Medulla oblongata (tissue), 1 donor: ENCODE measurements at regions not wholly inside any gene's neighbourhood (a gene's known extent, or its start where the extent isn't known, plus 50 kb on each side); places are given as distances from the start of the nearest gene placed in this dataset.

ENCODE experiments used
- DNase-seq: peaks from one replicate; pipeline ENCODE4 v3.0.0-alpha.2; 2015; ENCODE audit errors: extremely low spot score

DNA sequence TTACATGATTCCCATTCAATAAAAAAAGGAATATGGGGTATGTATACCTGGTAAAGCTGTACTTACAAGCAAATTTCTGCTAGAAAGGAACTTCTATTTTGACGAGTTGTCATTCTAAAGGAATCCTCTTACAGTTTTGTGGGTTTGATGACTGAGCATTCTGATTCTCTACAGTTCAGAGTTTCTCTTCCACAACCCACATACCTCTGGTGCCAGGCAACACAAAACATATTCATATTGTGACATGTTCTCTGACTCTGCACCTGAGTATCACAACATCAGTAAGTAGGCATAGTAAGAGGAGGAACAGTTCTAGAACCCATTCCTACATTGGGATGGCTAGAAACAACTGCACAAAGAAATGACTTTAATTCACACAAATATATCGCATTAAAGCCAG, 636.6 kb downstream of the MED13L start:
- DNase-seq = no peak

DNA sequence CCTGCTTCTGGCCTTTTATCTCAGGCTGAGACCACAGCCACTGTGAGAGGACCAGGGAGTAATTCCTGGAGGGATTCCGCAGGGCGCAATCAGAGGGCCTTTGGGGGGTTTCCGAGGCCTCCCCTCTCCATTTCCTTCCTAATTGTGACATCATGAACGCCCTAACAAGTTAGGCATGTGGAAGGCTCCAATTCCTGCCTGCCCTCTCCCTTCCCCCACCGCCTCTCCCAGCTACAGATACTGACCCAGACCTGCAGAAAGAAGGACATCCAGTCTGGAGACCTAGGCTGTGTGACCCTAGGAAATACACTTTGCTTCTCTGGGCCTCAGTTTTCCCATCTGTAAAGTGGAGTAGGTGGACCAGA, 637.9 kb downstream of the MED13L start:
- DNase-seq = no peak

DNA sequence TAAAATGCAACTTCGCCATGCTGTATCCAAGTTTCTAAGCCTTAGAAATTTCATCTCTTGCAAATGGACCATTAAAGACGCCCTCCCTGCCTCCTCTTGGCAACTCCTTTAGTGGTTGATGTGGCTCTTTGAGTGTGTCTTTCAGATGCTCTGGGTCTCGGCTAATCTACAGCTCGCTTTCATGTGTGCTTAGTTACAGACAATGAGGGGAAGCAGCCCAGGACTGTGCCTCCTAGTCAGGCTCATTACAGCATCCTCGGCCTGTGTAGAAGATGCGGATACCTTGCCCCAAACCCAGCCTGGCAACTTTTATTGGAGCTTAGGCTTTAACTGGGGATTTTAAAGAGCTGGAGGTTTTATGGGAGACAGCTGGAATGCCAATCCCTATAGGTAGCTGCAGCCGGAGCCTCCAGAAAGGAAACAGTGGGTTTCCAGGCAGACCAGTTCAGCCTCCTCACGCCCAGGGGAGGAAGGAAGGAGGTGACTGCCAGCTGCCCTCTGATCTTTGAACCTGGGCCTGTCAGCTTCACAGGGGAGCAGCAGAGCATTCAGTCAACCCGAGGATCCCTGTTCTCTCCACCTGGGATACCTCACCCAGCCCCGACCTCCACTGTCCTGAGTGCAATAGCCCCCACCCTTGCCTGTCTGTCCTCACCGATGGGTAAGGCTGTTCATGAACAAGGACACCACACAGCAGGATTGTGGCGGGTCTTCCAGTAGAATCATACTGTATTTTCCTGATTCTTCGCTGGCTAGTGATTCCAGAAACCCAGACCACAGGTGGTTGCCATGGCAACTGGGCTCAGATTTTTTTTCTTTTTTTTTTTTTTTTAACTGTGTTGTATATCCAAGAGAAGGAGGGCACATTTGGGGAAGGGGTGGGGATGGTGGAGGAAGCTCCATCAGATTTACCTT, 638.5 kb downstream of the MED13L start:
- DNase-seq = no peak

DNA sequence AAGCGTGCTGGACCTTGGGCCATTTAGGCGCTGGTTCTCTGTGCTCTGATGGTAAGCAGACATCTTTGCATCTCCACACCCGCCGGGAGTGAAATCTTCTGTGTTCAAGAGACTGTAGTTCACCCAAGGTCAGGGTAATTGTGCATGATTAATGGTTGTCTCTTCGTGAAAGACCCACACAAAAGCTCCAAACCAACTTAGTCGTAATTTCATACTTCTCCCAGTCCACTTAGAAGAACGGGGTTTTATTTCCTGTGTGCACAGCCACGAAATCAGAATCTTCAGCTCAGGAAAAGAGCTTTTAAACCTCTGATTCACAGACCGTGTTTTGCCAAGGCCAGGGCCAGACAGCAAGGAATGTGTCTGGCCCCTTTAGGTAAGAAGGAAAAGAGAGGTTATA, 640.9 kb downstream of the MED13L start:
- no peak for DNase-seq

DNA sequence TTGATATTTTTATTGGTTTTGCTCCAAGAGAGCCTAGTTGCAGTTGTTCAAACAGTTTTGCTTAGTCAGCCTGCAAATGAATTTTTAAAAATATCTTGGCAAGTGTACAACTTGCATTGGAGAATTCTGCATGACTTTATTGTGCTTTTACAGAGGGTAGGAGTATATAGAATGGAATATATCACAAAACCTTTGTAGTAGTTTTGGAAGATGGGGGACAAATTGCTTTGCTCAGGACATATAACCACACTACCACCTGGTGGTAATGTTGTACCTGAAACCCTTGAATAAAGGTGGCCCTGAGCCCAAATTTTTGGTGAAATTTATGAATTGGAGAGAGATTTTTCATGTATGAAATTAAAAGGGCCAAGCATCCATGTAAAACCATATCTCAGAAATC, 645.2 kb downstream of the MED13L start:
- DNase-seq = no peak

DNA sequence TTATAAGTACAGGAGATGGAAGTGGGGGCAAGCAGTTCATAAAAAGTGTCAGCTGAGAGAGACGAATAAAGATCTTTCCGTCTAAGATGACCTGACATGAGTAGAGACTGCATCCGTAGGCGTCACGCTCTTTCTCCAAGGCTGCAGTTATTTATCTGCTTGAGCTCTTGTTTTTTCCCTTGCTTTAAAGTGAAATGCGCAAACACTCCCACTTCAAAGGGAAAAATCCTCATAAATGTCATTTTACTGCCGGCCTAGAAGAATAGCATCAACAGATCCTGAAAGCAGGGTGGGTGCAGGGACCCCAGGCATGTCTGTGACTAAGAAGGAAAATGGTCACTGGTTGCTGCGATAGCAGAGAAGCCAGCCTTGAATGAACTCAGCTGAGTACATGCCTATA, 647.4 kb downstream of the MED13L start:
- no peak for DNase-seq

DNA sequence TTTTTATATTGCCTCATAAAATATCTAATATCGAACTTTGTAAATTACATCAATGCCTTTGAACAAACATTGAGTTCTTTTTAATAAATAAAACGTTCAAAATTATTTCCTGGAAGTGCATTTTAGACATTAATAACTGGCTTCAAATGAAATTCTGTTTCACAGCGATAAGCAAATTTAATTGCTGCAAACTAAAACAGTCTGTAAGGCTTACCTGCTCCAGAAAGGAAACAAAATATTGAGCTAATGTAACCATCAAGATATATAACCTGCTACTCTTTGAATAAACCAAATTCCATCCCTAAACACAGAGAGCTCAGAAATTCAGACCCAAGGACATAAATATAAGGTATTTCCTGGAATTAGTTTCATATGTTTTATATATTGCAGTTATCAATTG, 651.3 kb downstream of the MED13L start:
- no peak for DNase-seq

DNA sequence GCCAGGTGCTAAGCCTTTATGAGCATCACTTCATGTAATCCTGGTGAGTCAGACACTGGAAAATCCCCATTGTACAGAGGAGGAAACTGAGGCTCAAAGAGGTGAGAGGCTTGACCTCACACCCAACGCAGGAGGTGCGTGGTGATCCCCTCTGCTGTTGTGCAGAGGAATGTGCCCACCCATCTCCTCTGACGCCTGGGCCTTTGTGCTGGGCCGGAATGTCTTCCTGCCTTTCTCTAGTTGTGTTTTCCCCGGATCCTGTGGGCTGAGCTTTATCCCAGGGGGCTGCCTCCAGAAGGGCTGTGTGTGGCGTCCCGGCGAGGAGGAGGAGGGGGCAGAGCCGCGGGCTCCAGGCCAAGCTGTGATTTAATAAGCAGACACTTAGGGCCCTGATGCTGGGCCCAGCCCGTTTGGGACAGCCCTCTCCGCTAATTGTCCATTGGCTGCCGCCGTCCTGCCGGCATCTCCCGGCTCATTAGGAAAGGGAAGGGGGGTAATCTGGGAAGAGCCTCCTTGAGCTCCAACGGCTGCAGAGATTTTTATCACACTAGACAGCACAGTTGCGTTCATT, 653.6 kb downstream of the MED13L start:
- DNase-seq = no peak

DNA sequence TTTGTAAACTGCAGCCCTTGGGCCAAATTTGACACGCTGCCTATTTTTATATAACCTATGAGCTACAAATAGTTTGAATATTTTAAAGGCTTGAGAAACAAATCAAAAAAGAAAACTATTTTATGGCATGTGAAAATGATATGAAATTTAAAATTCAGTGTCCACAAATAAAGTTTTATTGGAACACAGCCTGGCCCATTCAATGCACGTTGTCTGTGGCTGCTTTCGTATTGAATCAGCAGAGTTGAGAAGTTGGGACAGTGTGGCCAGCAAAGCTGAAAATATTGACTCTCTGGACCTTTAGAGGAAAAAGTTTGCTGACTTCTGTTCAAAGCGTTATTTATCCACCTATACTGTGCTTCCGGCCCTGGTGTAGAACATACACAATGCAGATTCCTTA, 654.2 kb downstream of the MED13L start:
- no peak for DNase-seq

DNA sequence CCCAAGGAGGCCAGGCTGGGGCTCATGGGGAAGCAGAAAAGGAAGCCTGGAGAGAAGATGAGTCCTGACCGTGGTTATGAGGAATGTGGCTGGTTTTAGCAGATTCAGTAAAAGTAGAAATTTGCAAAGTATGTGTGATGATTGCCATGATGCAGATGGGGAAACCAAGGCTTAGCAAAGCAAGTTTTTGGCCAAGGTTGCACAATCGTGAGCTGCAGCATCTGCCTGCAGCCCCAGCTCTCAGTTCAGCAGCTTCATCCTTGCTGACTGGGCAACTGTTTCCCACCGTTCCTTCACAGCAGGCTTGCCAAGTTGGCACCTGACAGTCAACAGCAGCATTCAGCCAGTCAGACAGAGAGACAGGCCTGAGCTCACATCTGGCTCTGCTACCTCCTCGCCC, 656.7 kb downstream of the MED13L start:
- no peak for DNase-seq

DNA sequence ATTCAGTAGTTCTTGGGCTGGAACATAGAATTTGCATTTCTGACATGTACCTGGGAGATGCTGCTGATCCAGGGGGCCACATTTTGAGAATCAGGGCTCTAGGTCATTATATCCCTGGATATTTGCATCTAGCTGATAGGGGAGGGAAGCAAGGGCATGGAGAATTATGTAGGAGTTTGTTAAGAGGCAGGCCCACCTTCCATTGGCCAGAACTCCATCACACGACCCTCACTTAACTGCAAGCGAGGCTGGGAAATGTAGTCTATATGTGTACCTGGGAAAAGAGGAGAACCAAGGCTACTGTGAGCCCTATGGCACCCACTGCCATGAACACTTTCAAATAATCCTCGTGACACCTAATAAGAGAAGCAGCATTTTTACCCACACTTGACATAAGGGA, 657.6 kb downstream of the MED13L start:
- DNase-seq = no peak

DNA sequence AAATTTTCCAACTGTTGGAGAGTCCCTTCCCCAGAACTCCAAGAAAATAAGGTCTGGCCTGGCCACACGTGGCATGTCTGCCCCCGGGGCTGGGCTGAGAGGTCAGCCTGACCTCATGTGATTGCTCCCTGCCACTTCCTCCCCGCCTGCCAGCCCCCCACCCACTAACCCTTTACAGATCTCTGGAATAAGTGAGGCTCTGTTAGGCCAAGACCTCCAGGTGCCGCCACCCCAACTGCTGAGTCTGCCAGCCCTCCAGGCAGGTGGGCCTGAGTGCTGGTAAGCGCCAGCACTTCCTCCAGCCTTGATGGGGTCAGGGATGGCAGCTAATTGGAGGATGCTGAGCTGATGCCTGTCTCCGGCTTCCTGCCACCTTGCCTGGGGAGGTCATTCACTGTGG, 658.4 kb downstream of the MED13L start:
- no peak for DNase-seq

DNA sequence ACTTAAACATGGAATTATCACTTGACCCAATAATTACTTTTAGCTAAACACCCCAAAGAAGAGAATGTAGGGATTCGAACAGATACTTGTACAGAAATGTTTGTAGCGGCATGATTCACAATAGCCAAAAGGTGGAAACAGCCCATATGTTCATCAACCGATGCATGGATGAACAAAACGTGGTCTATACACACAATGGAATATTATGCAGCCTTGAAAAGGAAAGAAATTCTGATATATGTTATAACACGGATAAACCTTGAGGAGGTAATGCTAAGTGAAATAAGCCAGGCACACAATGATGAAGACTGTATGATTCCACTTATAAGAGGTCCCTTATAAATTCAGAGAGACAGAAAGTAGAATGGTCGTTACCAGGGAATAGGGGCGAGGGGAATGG, 659.4 kb downstream of the MED13L start:
- DNase-seq = no peak

DNA sequence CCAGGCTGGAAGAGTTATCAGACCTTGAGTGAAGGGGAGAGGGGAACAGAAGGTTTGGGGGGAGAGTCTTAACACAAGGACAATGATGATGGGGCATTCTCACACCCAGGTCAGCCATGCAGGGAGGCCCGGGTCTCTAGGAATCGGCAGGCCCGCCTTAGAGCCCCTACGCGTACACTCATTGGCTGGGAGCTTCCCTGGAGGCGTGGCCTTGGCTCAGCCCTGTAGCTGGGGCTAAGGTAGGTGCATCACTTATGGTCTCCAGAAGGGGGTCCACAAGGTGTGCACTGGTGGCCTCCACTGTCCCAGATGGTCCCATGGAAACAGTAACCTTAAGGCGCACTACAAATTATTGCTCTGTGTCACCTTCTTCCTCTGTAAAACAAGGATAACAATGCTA, 660.1 kb downstream of the MED13L start:
- no peak for DNase-seq

DNA sequence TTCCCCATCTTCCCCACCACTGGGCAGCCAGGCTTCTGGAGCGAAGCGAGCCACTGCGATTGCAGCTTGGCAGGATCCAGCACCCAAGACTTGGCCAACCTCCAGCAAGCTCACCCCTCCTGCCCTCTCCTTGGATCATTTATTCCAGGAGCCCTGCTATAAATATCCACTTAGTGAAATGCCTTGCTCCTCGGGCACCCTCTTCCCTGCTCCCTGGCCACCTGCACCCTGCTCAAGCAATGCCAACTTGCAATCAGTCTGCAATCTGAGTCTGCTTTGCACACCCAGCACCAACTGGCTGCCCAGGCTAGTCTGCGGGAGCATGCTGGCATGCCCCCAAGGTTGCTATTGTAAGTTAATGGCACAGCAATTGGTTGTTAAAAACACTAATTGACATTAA, 666.0 kb downstream of the MED13L start:
- DNase-seq = no peak

DNA sequence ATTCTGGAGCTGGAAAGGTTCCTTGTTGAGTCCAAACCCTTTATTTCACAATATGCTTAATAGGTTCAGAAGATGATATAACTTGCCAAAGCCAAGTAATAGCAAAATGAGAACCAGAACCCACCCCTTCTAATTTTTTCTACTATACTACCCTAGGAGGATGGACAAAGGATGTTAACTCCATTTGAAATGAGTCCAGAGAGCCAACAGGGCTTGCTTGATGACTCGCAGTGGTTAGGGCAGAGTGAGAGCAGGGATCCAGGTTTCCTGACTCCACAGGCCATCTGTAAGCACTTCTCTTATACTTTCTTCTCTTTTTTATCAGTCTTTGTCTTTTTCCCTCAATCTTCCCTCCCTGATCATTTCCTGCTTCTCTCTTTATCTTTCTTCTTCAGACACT, 668.1 kb downstream of the MED13L start:
- DNase-seq = no peak

DNA sequence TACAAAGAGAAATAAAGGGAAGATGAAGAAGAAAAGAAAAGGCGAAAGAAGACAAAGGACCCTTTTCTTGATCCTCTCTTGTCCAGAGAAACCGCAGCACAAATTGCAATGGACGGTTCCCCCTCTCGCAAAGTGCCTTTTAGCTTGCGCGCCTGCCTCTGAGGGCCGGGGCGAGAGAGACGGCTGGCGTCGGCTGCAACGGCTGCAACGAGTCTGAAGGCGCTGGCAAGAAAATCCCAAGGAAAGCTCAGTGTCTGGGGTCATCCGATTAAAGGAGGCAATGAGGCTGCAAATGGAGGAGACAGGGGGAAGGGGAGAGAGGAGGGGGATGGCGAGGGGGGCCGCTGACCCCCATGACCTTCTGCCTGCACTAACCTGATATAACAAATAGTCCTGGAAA, 671.5 kb downstream of the MED13L start:
- DNase-seq = no peak

DNA sequence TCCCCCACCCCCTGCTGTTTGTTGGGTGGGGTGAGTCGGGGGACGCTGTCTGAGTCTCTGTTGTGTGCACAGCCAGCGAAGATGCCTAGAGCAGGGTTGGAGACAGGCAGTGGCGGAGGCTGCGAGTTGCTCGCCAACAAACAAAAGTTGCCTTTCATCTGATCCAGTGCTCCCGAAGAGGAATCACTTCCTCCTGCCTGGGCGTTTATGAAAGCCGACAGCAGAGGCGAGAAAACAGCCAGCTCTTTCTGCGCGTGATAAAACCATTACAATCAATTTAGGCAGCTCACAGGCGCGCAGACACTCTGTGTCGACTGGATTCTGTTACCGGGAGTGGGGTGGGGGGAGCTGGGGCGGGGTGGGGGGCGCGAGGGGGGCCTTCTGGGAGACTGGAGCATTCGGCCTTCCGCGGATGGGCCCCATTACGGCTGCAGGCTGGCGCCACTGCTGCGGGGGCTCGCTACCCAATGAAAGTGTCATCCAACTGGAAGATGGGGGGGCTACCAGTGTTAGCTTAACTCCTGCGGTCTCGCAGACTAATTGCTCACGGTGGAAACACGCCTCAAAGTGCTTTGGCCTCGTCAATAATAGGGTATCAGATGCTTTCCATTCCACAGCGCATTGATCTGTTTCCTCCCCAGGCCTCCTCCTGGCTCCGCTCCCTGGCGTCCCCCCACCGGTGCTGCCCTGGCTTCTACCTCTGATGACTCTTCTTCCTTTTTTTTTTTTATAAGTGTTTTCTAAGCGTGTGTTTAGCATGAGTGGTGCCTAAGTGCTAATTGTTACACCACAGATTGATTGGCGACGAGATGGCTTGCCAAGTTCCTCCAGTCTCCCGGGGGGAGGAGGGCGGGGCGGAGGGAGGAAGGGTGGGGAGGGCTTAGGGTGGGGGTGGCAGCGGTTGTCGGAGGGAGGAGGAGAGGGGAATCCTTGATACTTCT, 678.4 kb downstream of the MED13L start:
- DNase-seq = peak; percentile 75

DNA sequence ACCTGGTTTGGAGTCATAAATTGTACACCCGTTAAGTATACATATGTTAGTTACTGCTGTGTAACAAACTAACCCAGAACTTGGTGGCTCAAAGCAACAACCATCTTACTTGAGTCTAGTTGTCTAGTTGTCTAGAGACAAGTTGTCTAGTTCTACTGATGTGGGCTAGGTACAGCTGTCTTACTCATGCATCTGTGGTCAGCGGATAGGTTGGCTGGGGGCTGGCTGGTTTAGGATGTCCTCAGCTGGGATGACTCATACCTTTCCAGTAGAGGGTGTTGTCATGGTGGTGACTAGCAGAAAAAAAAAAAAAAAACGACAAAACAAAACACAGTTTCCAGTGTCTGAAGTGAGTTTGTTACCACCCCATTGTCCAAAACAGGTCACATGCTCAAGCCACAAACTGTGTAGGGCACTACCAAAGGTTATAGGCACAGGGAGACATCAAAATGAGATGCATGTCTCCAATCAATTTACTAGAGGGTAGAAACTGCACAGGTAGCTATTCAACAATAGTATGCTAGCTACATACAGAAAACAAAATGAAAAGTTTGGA, 680.3 kb downstream of the MED13L start:
- no peak for DNase-seq

DNA sequence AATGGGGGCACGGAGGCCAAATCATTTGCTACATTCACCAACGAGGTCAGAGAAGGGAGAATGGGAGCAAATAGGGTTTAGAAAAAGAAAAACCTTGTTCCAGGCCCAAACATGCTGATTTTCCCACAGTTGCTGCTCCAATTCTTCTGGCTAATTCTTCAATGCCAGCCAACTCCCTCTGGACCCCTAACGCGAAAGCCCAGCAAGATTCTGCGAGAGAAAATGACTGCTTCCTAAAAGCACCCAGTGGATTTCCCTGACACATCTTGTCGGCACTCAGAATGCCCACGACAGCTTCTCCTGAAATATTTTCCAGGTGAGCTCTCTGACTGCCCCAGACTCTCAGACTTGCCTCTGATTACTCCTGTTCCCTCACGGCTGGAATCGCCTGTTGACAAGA, 689.4 kb downstream of the MED13L start:
- no peak for DNase-seq

DNA sequence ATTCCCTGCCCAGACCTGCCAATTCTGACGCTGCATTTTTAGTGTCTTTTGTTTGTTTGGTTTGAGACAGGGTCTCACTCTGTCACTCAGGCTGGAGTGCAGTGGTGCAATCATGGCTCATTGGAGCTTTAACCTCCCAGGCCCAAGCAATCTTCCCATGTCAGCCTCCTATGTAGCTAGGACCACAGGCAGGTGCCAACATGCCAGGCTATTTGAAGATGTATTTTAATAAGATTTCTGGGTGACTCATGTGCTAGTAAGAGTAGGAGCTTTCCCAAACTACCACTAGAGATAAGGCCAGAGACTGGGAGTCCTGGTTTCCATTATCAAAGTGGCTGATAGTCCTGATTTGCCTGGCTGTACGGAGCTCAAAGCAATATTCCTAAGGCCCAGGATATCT, 693.3 kb downstream of the MED13L start:
- DNase-seq = no peak

DNA sequence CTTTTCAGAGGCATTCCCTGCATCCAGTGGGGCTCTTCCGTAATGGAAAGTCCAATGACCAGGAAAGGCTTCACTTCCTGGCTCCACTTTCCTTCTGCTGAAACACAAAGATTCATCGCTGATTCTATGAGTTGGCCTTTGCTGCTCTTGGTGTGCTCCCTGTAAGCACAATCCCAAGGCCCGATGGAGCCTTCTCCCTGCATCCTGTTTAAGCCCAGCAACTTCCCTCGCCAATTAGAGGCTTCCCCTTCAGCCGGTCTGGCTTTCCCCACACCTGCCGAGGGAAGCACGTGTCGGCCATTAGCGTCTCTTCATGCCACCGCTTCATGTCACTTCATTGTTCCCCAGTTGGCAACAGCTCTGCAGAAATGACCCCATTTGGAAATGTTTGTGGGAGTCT, 693.9 kb downstream of the MED13L start:
- no peak for DNase-seq
